Stomach (tissue), 4 donors: ENCODE measurements at regions not wholly inside any gene's neighbourhood (a gene's known extent, or its start where the extent isn't known, plus 50 kb on each side); places are given as distances from the start of the nearest gene placed in this dataset.

Experiments
- EP300 ChIP-seq: sonication (generic); formaldehyde crosslinking; IDR thresholded peaks from one replicate; pipeline ENCODE4 v1.6.1; 2017; ENCODE audit warnings: antibody characterized with exemption
- POLR2A ChIP-seq, 4 donors: fragments of 450-650 bp; IDR thresholded peaks; one replicate each; pipeline ENCODE4 v1.6.1; 2016; ENCODE audit warnings: antibody characterized with exemption in 4 of 4, control low read depth in 2 of 4, mild to moderate bottlenecking in 1 of 4, moderate library complexity in 1 of 4
- POLR2AphosphoS5 ChIP-seq, 3 donors: sonication (generic); formaldehyde crosslinking; IDR thresholded peaks; one replicate each; pipeline ENCODE4 v1.6.1; 2016; ENCODE audit warnings: antibody characterized with exemption in 3 of 3
- TF ChIP-seq, protein P1 (sequence below), 7 experiments: fragments of 450-650 bp in 4 of 7; fragments of 200-600 bp in 3 of 7; sonication (generic) in 3 of 7; IDR thresholded peaks; one replicate each; pipeline ENCODE4 v1.5.1; 2016 to 2019; ENCODE audit warnings: antibody characterized with exemption in 7 of 7, control low read depth in 2 of 7, mild to moderate bottlenecking in 1 of 7

DNA sequence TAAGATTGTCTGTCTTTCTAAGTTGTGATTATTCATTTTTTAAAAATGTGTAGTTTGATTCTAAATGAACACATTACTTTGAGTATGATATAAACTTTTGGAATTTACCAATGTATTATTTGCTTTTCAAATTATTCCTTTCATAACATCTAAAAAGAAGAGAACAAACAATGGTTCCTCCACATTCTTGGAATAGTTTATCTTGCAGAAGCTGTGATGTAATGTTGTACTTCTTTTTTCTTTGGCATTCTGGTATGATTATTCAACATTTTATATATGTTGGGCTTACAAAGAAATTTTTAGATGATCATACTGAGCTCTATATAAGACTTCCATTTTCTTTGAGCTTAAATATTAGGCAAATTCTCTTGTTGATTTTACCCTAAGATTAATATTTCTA, 419.2 kb downstream of the DIPK2A start:
- TF ChIP-seq, protein P1, sequence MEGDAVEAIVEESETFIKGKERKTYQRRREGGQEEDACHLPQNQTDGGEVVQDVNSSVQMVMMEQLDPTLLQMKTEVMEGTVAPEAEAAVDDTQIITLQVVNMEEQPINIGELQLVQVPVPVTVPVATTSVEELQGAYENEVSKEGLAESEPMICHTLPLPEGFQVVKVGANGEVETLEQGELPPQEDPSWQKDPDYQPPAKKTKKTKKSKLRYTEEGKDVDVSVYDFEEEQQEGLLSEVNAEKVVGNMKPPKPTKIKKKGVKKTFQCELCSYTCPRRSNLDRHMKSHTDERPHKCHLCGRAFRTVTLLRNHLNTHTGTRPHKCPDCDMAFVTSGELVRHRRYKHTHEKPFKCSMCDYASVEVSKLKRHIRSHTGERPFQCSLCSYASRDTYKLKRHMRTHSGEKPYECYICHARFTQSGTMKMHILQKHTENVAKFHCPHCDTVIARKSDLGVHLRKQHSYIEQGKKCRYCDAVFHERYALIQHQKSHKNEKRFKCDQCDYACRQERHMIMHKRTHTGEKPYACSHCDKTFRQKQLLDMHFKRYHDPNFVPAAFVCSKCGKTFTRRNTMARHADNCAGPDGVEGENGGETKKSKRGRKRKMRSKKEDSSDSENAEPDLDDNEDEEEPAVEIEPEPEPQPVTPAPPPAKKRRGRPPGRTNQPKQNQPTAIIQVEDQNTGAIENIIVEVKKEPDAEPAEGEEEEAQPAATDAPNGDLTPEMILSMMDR (IDR thresholded peaks at IDR 0.05) = no peak
- TF ChIP-seq POLR2AphosphoS5 (IDR thresholded peaks at IDR 0.05) (no peak), POLR2A (IDR thresholded peaks at IDR 0.05) (no peak), EP300 (no peak)
